GM12878 (cell line): ENCODE measurements at regions not wholly inside any gene's neighbourhood (a gene's known extent, or its start where the extent isn't known, plus 50 kb on each side); places are given as distances from the start of the nearest gene placed in this dataset.

ENCODE experiments used
- ATAC-seq: fragments of 200-7000 bp; cut with Tn5 transposase; 3 replicates; pipeline ENCODE4 v1.9.1; 2020; ENCODE audit warnings: mild to moderate bottlenecking, moderate library complexity
- BruUV-seq: library from RNA; stranded (reverse); fragments of 400-500 nt; replicated peaks from 2 replicates; lab custom pipeline; 2021; lab: Mats Ljungman, UMichigan
- CTCF ChIA-PET: fragments of 300-600 bp; sonication (Branson Sonifier 250); formaldehyde crosslinking; extraction: SDS; loops from one replicate; lab custom pipeline; 2021; ENCODE audit warnings: inconsistent platforms; lab: Yijun Ruan, JAX
- POLR2A ChIA-PET: fragments of 350-600 bp; formaldehyde crosslinking; extraction: SDS; loops from one replicate; lab custom pipeline; 2021; ENCODE audit warnings: inconsistent platforms; lab: Charles Lee
- RAD21 ChIA-PET: fragments of 300-600 bp; sonication (Branson Sonifier 250); formaldehyde crosslinking; loops from one replicate; lab custom pipeline; 2023; ENCODE audit warnings: antibody characterized with exemption; ENCODE audit not compliant: unreplicated experiment; lab: Charles Lee
- SMC1A ChIA-PET: fragments of 300-600 bp; sonication (Branson Sonifier 250); formaldehyde crosslinking; loops from one replicate; lab custom pipeline; 2023; ENCODE audit not compliant: unreplicated experiment, uncharacterized antibody; lab: Charles Lee
- DNase-seq: peaks from one replicate; pipeline ENCODE4 v3.0.0-alpha.2; 2011; ENCODE audit warnings: low read depth, low spot score
- FAIRE-seq: peaks from 3 replicates; lab custom pipeline; 2011; peaks lifted over from hg19 to GRCh38; lab: Jason Lieb, UNC
- H2AFZ ChIP-seq: 2 replicates; pipeline ENCODE4 v1.6.0; 2011; ENCODE audit warnings: low read depth, low read length, control low read depth; ENCODE audit not compliant: control insufficient read depth
- H3K27ac ChIP-seq: 2 replicates; pipeline ENCODE4 v1.5.1; 2011; ENCODE audit warnings: control low read depth; ENCODE audit not compliant: control insufficient read depth, insufficient read depth
- H3K27me3 ChIP-seq, 2 experiments: replicated peaks in 1 of 2; 2 replicates each; pipeline versions ENCODE4 v1.6.0 to v1.6.1; 2011; ENCODE audit warnings: low read length in 1 of 2; ENCODE audit not compliant: control insufficient read depth in 2 of 2, insufficient read depth in 2 of 2
- H3K36me3 ChIP-seq, 2 experiments: 2 replicates each; pipeline ENCODE4 v1.5.1; 2011; ENCODE audit warnings: low read length in 1 of 2; ENCODE audit not compliant: control insufficient read depth in 2 of 2, insufficient read depth in 2 of 2
- H3K4me1 ChIP-seq: 2 replicates; pipeline ENCODE4 v1.6.1; 2011; ENCODE audit warnings: mild to moderate bottlenecking, low read length, moderate library complexity, mixed read lengths; ENCODE audit not compliant: control insufficient read depth, insufficient read depth
- H3K4me2 ChIP-seq: 2 replicates; pipeline ENCODE4 v1.6.0; 2011; ENCODE audit warnings: control low read depth; ENCODE audit not compliant: control insufficient read depth, insufficient read depth
- H3K4me3 ChIP-seq: fragments of 200-600 bp; sonication (generic); 2 replicates; pipeline ENCODE4 v1.5.1; 2016
- H3K79me2 ChIP-seq: 2 replicates; pipeline ENCODE4 v1.6.0; 2011; ENCODE audit warnings: low read length; ENCODE audit not compliant: control insufficient read depth, insufficient read depth
- H3K9ac ChIP-seq: 2 replicates; pipeline ENCODE4 v1.8.0; 2011; ENCODE audit warnings: low read length, control low read depth, mixed read lengths; ENCODE audit not compliant: control insufficient read depth, insufficient read depth
- H3K9me3 ChIP-seq: replicated peaks from 3 replicates; pipeline ENCODE4 v1.5.1; 2011; ENCODE audit warnings: mild to moderate bottlenecking, low read length; ENCODE audit not compliant: control insufficient read depth, insufficient read depth
- H4K20me1 ChIP-seq: 2 replicates; pipeline ENCODE4 v1.6.0; 2011; ENCODE audit not compliant: control insufficient read depth, insufficient read depth
- BHLHE40 ChIP-seq, 2 experiments: fragments of 450-650 bp in 1 of 2; IDR thresholded peaks; 2 replicates each; pipeline ENCODE4 v1.6.1; 2011 to 2017; ENCODE audit warnings: low read depth in 2 of 2, borderline replicate concordance in 1 of 2, improper control_type of control experiment in 1 of 2, low read length in 1 of 2, mild to moderate bottlenecking in 1 of 2
- EZH2 ChIP-seq: IDR thresholded peaks from 2 replicates; pipeline ENCODE4 v1.6.1; 2012; ENCODE audit warnings: low read depth, mild to moderate bottlenecking, control low read depth, inconsistent platforms, low read length, borderline replicate concordance; ENCODE audit not compliant: control insufficient read depth
- GABPA ChIP-seq: IDR thresholded peaks from 2 replicates; pipeline ENCODE4 v1.6.1; 2014; ENCODE audit warnings: antibody characterized with exemption, low read depth, mild to moderate bottlenecking, inconsistent platforms
- MEF2B ChIP-seq: fragments of 450-650 bp; IDR thresholded peaks from 2 replicates; pipeline ENCODE4 v1.6.1; 2018; ENCODE audit warnings: mild to moderate bottlenecking, moderate library complexity; ENCODE audit not compliant: partially characterized antibody, poor library complexity, severe bottlenecking
- MTA2 ChIP-seq: fragments of 450-650 bp; IDR thresholded peaks from 2 replicates; pipeline ENCODE4 v1.6.1; 2016; ENCODE audit warnings: low read depth, mild to moderate bottlenecking, moderate library complexity
- MTA3 ChIP-seq: IDR thresholded peaks from 2 replicates; pipeline ENCODE4 v1.6.1; 2012; ENCODE audit warnings: low read length, inconsistent platforms, borderline replicate concordance
- NFXL1 ChIP-seq: fragments of 450-650 bp; IDR thresholded peaks from 2 replicates; pipeline ENCODE4 v1.6.1; 2017; ENCODE audit warnings: antibody characterized with exemption, mild to moderate bottlenecking, borderline replicate concordance
- POLR2A ChIP-seq: IDR thresholded peaks from 2 replicates; pipeline ENCODE4 v1.6.1; 2011; ENCODE audit warnings: low read depth, mild to moderate bottlenecking, low read length
- REST ChIP-seq: IDR thresholded peaks from 2 replicates; pipeline ENCODE4 v1.6.1; 2012; ENCODE audit warnings: mild to moderate bottlenecking, low read depth, low read length
- SKIL ChIP-seq: fragments of 450-650 bp; IDR thresholded peaks from 2 replicates; pipeline ENCODE4 v1.6.1; 2017; ENCODE audit warnings: mild to moderate bottlenecking, low read depth, inconsistent platforms; ENCODE audit not compliant: poor library complexity, severe bottlenecking
- WRNIP1 ChIP-seq: IDR thresholded peaks from 2 replicates; pipeline ENCODE4 v1.6.1; 2011; ENCODE audit warnings: low read depth, low read length, improper control_type of control experiment, borderline replicate concordance
- YY1 ChIP-seq: IDR thresholded peaks from 2 replicates; pipeline ENCODE4 v1.6.1; 2011; ENCODE audit warnings: low read depth, mild to moderate bottlenecking, low read length
- WGBS: methylation state at CpG from one replicate; pipeline ENCODE4 v1.1.6; 2016; ENCODE audit warnings: low lambda C conversion rate; ENCODE audit not compliant: insufficient replicate concordance, insufficient coverage; ENCODE audit errors: missing lambda C conversion rate; 5-methylcytosine and 5-hydroxymethylcytosine counted together
- in situ Hi-C: fragments of 300-500 bp; cut with MboI; formaldehyde crosslinking; loops from 9 replicates; pipeline ENCODE4 v1.14.3; 2018; ENCODE audit warnings: mixed read lengths
- intact Hi-C: fragments of 100-400 bp; cut with micrococcal nuclease; formaldehyde crosslinking; loops from one replicate; pipeline ENCODE4 v1.14.2; 2022; ENCODE audit not compliant: unreplicated experiment
- TF ChIP-seq, protein P1 (sequence below): IDR thresholded peaks from 2 replicates; pipeline ENCODE4 v1.6.1; 2012; ENCODE audit warnings: improper control_type of control experiment, low read depth, low read length; ENCODE audit not compliant: insufficient replicate concordance

- no peak for TF ChIP-seq REST
These were observed 244.1 kb upstream of the API5 start (continued) for GRCh38 chr11:43067681-43068080.

DNA sequence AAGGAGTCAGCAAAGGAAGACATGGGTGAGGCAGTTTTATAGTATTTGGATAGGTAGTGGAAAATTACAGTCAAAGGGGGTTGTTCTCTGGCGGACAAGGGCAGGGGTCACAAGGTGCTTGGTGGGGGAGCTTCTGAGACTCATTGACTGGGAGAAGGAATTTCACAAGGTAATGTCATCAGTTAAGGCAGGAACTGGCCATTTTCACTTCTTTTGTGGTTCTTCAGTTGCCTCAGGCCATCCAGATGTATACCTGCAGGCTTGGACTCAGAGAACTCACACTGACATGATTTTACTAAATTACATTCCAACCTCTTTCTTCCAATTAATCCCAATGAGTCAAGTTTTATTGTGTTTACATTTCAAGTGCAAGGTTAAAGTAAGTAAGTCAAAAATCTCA lies 240.5 kb upstream of the API5 start:
- POLR2A ChIA-PET: no interaction called here
- ATAC-seq (no peak), DNase-seq (no peak), FAIRE-seq (no peak)
- Histone ChIP-seq H3K9ac (no peak overlapping the region), H3K27me3 (no peaks in the 10 kb centered on the region), H3K36me3 (no peaks in the 10 kb centered on the region), H3K4me1 (no peaks in the 10 kb centered on the region), H4K20me1 (no peaks in the 10 kb centered on the region), H2AFZ (no peak overlapping the region), H3K4me3 (no peak overlapping the region), H3K4me2 (no peak overlapping the region), H3K27ac (no peak overlapping the region), H3K9me3 (no peaks in the 10 kb centered on the region), H3K79me2 (no peaks in the 10 kb centered on the region)
- SMC1A ChIA-PET: no interaction called here
- TF ChIP-seq MTA3: no peak
- TF ChIP-seq BHLHE40 (IDR thresholded peaks at IDR 0.05; ENCODE audit: borderline replicate concordance in 1 of 2, low read depth in 2 of 2, low read length in 1 of 2): no peak
- TF ChIP-seq GABPA: no peak
- no peak for TF ChIP-seq MTA2
- TF ChIP-seq NFXL1: no peak
- no peak for TF ChIP-seq EZH2
- no peak for TF ChIP-seq WRNIP1
- no peak for TF ChIP-seq MEF2B
- TF ChIP-seq, protein P1, sequence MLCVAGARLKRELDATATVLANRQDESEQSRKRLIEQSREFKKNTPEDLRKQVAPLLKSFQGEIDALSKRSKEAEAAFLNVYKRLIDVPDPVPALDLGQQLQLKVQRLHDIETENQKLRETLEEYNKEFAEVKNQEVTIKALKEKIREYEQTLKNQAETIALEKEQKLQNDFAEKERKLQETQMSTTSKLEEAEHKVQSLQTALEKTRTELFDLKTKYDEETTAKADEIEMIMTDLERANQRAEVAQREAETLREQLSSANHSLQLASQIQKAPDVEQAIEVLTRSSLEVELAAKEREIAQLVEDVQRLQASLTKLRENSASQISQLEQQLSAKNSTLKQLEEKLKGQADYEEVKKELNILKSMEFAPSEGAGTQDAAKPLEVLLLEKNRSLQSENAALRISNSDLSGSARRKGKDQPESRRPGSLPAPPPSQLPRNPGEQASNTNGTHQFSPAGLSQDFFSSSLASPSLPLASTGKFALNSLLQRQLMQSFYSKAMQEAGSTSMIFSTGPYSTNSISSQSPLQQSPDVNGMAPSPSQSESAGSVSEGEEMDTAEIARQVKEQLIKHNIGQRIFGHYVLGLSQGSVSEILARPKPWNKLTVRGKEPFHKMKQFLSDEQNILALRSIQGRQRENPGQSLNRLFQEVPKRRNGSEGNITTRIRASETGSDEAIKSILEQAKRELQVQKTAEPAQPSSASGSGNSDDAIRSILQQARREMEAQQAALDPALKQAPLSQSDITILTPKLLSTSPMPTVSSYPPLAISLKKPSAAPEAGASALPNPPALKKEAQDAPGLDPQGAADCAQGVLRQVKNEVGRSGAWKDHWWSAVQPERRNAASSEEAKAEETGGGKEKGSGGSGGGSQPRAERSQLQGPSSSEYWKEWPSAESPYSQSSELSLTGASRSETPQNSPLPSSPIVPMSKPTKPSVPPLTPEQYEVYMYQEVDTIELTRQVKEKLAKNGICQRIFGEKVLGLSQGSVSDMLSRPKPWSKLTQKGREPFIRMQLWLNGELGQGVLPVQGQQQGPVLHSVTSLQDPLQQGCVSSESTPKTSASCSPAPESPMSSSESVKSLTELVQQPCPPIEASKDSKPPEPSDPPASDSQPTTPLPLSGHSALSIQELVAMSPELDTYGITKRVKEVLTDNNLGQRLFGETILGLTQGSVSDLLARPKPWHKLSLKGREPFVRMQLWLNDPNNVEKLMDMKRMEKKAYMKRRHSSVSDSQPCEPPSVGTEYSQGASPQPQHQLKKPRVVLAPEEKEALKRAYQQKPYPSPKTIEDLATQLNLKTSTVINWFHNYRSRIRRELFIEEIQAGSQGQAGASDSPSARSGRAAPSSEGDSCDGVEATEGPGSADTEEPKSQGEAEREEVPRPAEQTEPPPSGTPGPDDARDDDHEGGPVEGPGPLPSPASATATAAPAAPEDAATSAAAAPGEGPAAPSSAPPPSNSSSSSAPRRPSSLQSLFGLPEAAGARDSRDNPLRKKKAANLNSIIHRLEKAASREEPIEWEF: no peak
- no peak for TF ChIP-seq SKIL
- TF ChIP-seq YY1: no peak
- TF ChIP-seq POLR2A: no peak
- intact Hi-C loops: no loop called here
- in situ Hi-C loops: no loop called here
- RAD21 ChIA-PET: no interaction called here
- no TSS peak for BruUV-seq
- WGBS: 43% methylated on average over 1 of the region's 1 CpG
- CTCF ChIA-PET: no interaction called here
